ENCODE measurements at regions not wholly inside any gene's neighbourhood (a gene's known extent, or its start where the extent isn't known, plus 50 kb on each side); places are given as distances from the start of the nearest gene placed in this dataset.

DNA sequence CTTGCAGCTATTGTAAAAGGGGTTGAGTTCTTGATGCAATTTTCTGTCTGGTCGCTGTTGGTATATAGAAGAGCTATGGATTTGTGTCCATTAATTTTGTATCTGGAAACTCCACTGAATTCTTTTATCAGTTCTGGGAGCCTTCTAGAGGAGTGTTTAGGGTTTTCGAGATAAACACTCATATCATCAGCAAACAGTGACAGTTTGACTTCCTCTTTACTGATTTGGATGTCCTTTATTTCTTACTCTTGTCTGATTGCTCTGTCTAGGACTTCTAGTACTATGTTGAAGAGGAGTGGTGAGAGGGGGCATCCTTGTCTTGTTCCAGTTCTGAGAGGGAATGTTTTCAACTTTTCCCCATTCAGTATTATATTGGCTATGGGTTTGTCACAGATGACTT is 120.8 kb upstream of the SSTR4 start:
- POLR2A ChIA-PET, result no interaction called here
- FAIRE-seq (no peak), DNase-seq (ENCODE audit: low read depth, low spot score) (no peak)
- Histone ChIP-seq H3K79me2 (ENCODE audit: control insufficient read depth, insufficient read depth, low read length) (no peaks in the 10 kb centered on the region), H4K20me1 (replicated peaks; ENCODE audit: control insufficient read depth, extremely low read depth, insufficient read depth, low read length) (no peaks in the 10 kb centered on the region), H2AFZ (ENCODE audit: low read depth, low read length) (no peak overlapping the region), H3K27me3 (ENCODE audit: control insufficient read depth in 2 of 2, insufficient read depth in 2 of 2, low read length in 2 of 2) (no peaks in the 10 kb centered on the region), H3K27ac (ENCODE audit: insufficient read depth, low read depth, low read length) (no peak overlapping the region), H3K36me3 (ENCODE audit: control insufficient read depth in 2 of 2, extremely low read depth in 1 of 2, insufficient read depth in 2 of 2, low read length in 2 of 2) (no peaks in the 10 kb centered on the region), H3K9me1 (replicated peaks; ENCODE audit: control insufficient read depth, extremely low read depth, insufficient read depth, low read length) (no peaks in the 10 kb centered on the region), H3K9ac (replicated peaks; ENCODE audit: extremely low read depth, insufficient read depth, low read length) (no peak overlapping the region), H3K4me2 (ENCODE audit: insufficient read depth, low read length) (no peak overlapping the region), H3K9me3 (replicated peaks; ENCODE audit: control insufficient read depth, insufficient read depth, low read length) (no peaks in the 10 kb centered on the region), H3K4me3 (replicated peaks in 1 of 3; ENCODE audit: insufficient read depth in 1 of 3, low read depth in 1 of 3, low read length in 3 of 3) (no peak overlapping the region), H3K4me1 (ENCODE audit: control insufficient read depth, extremely low read depth, insufficient read depth, low read length) (no peaks in the 10 kb centered on the region)
- no peak for TF ChIP-seq FOS (IDR thresholded peaks at IDR 0.05; ENCODE audit: borderline replicate concordance, insufficient read depth, low read length)
- no TSS peak for BruUV-seq (replicated peaks)
- dilution Hi-C loops (cut with MboI; ENCODE audit: extremely low pct_ligation_motif_present, low sequenced_read_pairs), result no loop called here
- CTCF ChIA-PET, result no interaction called here
- intact Hi-C loops (cut with micrococcal nuclease), result no loop called here

DNA sequence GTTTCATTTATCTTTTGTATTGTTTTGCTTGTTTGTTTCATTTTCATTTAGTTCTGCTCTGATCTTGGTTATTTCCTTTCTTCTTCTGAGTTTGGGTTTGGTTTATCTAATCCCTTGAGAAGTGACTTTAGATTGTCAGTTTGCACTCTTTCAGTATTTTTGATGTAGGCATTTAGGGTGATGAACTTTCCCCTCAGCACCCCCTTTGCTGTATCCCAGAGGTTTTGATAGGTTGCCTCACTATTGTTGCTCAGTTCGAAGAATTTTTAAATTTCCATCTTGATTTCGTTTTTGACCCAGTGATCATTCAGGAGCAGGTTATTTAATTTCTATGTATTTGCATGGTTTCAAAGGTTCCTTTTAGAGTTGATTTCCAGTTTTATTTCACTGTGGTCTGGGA is 119.6 kb upstream of the SSTR4 start:
- POLR2A ChIA-PET, result no interaction called here
- intact Hi-C loops (cut with micrococcal nuclease), result no loop called here
- Histone ChIP-seq H3K9me3 (replicated peaks; ENCODE audit: control insufficient read depth, insufficient read depth, low read length) (no peaks in the 10 kb centered on the region), H3K9ac (replicated peaks; ENCODE audit: extremely low read depth, insufficient read depth, low read length) (no peak overlapping the region), H3K4me2 (ENCODE audit: insufficient read depth, low read length) (no peak overlapping the region), H2AFZ (ENCODE audit: low read depth, low read length) (no peak overlapping the region), H3K27ac (ENCODE audit: insufficient read depth, low read depth, low read length) (no peak overlapping the region), H3K4me3 (replicated peaks in 1 of 3; ENCODE audit: insufficient read depth in 1 of 3, low read depth in 1 of 3, low read length in 3 of 3) (no peak overlapping the region), H3K9me1 (replicated peaks; ENCODE audit: control insufficient read depth, extremely low read depth, insufficient read depth, low read length) (no peaks in the 10 kb centered on the region), H3K4me1 (ENCODE audit: control insufficient read depth, extremely low read depth, insufficient read depth, low read length) (no peaks in the 10 kb centered on the region), H3K36me3 (ENCODE audit: control insufficient read depth in 2 of 2, extremely low read depth in 1 of 2, insufficient read depth in 2 of 2, low read length in 2 of 2) (no peaks in the 10 kb centered on the region), H3K27me3 (ENCODE audit: control insufficient read depth in 2 of 2, insufficient read depth in 2 of 2, low read length in 2 of 2) (no peaks in the 10 kb centered on the region), H4K20me1 (replicated peaks; ENCODE audit: control insufficient read depth, extremely low read depth, insufficient read depth, low read length) (no peaks in the 10 kb centered on the region), H3K79me2 (ENCODE audit: control insufficient read depth, insufficient read depth, low read length) (no peaks in the 10 kb centered on the region)
- dilution Hi-C loops (cut with MboI; ENCODE audit: extremely low pct_ligation_motif_present, low sequenced_read_pairs), result no loop called here
- no peak for TF ChIP-seq GATA2 (IDR thresholded peaks at IDR 0.05; ENCODE audit: insufficient read depth, insufficient read length, low read depth, low read length)
- no peak for TF ChIP-seq FOS (IDR thresholded peaks at IDR 0.05; ENCODE audit: borderline replicate concordance, insufficient read depth, low read length)
- no peak for TF ChIP-seq EZH2 (IDR thresholded peaks at IDR 0.05; ENCODE audit: borderline replicate concordance, low read depth, low read length, severe bottlenecking)
- TF ChIP-seq, protein P1, sequence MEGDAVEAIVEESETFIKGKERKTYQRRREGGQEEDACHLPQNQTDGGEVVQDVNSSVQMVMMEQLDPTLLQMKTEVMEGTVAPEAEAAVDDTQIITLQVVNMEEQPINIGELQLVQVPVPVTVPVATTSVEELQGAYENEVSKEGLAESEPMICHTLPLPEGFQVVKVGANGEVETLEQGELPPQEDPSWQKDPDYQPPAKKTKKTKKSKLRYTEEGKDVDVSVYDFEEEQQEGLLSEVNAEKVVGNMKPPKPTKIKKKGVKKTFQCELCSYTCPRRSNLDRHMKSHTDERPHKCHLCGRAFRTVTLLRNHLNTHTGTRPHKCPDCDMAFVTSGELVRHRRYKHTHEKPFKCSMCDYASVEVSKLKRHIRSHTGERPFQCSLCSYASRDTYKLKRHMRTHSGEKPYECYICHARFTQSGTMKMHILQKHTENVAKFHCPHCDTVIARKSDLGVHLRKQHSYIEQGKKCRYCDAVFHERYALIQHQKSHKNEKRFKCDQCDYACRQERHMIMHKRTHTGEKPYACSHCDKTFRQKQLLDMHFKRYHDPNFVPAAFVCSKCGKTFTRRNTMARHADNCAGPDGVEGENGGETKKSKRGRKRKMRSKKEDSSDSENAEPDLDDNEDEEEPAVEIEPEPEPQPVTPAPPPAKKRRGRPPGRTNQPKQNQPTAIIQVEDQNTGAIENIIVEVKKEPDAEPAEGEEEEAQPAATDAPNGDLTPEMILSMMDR (IDR thresholded peaks at IDR 0.05; ENCODE audit: extremely low read depth in 1 of 2, insufficient read depth in 1 of 2, low read depth in 1 of 2, low read length in 2 of 2), result no peak
- no peak for TF ChIP-seq POLR2A (IDR thresholded peaks at IDR 0.05; ENCODE audit: low read depth, low read length)
- TF ChIP-seq JUN (IDR thresholded peaks at IDR 0.05; ENCODE audit: borderline replicate concordance, insufficient read depth, insufficient read length, low read depth), result no peak
- TF ChIP-seq, protein P2, sequence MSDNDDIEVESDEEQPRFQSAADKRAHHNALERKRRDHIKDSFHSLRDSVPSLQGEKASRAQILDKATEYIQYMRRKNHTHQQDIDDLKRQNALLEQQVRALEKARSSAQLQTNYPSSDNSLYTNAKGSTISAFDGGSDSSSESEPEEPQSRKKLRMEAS (IDR thresholded peaks at IDR 0.05; ENCODE audit: insufficient read depth, insufficient read length), result no peak
- TF ChIP-seq MYC (IDR thresholded peaks at IDR 0.05; ENCODE audit: low read depth, low read length), result no peak
- TF ChIP-seq POLR2AphosphoS5 (IDR thresholded peaks at IDR 0.05; ENCODE audit: insufficient read depth, low read depth, low read length), result no peak
- DNase-seq (ENCODE audit: low read depth, low spot score) (no peak), FAIRE-seq (no peak)
- BruUV-seq (replicated peaks), result no TSS peak
- CTCF ChIA-PET, result no interaction called here

Measured in endothelial cell of umbilical vein (primary cell).